HEK293T (cell line): ENCODE measurements at regions not wholly inside any gene's neighbourhood (a gene's known extent, or its start where the extent isn't known, plus 50 kb on each side); places are given as distances from the start of the nearest gene placed in this dataset.
A peak's percentile ranks its signal among the peaks of the same experiment; 100 is the strongest.

Experiments
- CTCF ChIA-PET: fragments of 350-600 bp; formaldehyde crosslinking; extraction: SDS; loops from one replicate; lab custom pipeline; 2021; ENCODE audit warnings: antibody characterized with exemption, inconsistent platforms; lab: Yijun Ruan, JAX
- POLR2A ChIA-PET: fragments of 350-600 bp; formaldehyde crosslinking; extraction: SDS; loops from one replicate; lab custom pipeline; 2020; ENCODE audit warnings: antibody characterized with exemption, inconsistent platforms; lab: Yijun Ruan, JAX
- DNase-seq: peaks from one replicate; pipeline ENCODE4 v3.0.0; 2012; ENCODE audit warnings: mixed read lengths; ENCODE audit errors: extremely low spot score
- ARNT ChIP-seq: fragments of 450-650 bp; IDR thresholded peaks from 2 replicates; pipeline ENCODE4 v1.6.1; 2017; ENCODE audit warnings: mild to moderate bottlenecking
- BHLHE40 ChIP-seq: fragments of 450-650 bp; IDR thresholded peaks from 2 replicates; pipeline ENCODE4 v1.6.1; 2016; ENCODE audit warnings: mild to moderate bottlenecking, moderate library complexity, borderline replicate concordance
- CTBP1 ChIP-seq: fragments of 450-650 bp; IDR thresholded peaks from 2 replicates; pipeline ENCODE4 v1.6.1; 2016; ENCODE audit warnings: borderline replicate concordance
- ELF4 ChIP-seq: fragments of 450-650 bp; IDR thresholded peaks from 2 replicates; pipeline ENCODE4 v1.6.1; 2017; ENCODE audit warnings: antibody characterized with exemption
- FOXA1 ChIP-seq: fragments of 450-650 bp; IDR thresholded peaks from 2 replicates; pipeline ENCODE4 v1.6.1; 2016; ENCODE audit warnings: mild to moderate bottlenecking
- FOXK2 ChIP-seq: fragments of 450-650 bp; IDR thresholded peaks from 2 replicates; pipeline ENCODE4 v1.6.1; 2016; ENCODE audit warnings: mild to moderate bottlenecking
- FOXM1 ChIP-seq: fragments of 450-650 bp; IDR thresholded peaks from 2 replicates; pipeline ENCODE4 v1.6.1; 2017; ENCODE audit warnings: mild to moderate bottlenecking, borderline replicate concordance
- HDGF ChIP-seq: fragments of 450-650 bp; IDR thresholded peaks from 2 replicates; pipeline ENCODE4 v1.6.1; 2017; ENCODE audit warnings: antibody characterized with exemption, borderline replicate concordance
- L3MBTL2 ChIP-seq: fragments of 450-650 bp; conservative IDR thresholded peaks from 2 replicates; pipeline ENCODE4 v1.6.1; 2016; ENCODE audit warnings: mild to moderate bottlenecking
- LEF1 ChIP-seq: fragments of 450-650 bp; IDR thresholded peaks from 2 replicates; pipeline ENCODE4 v1.6.1; 2017; ENCODE audit warnings: mild to moderate bottlenecking, borderline replicate concordance
- NFRKB ChIP-seq: fragments of 450-650 bp; IDR thresholded peaks from 2 replicates; pipeline ENCODE4 v1.6.1; 2016; ENCODE audit warnings: mild to moderate bottlenecking, moderate library complexity
- PKNOX1 ChIP-seq: fragments of 450-650 bp; IDR thresholded peaks from 2 replicates; pipeline ENCODE4 v1.6.1; 2016
- SP1 ChIP-seq: fragments of 450-650 bp; IDR thresholded peaks from 2 replicates; pipeline ENCODE4 v1.6.1; 2017
- SUZ12 ChIP-seq: fragments of 450-650 bp; IDR thresholded peaks from 2 replicates; pipeline ENCODE4 v1.6.1; 2016; ENCODE audit warnings: mild to moderate bottlenecking
- TARDBP ChIP-seq: fragments of 450-650 bp; IDR thresholded peaks from 2 replicates; pipeline ENCODE4 v1.6.1; 2016
- ZNF384 ChIP-seq: fragments of 450-650 bp; IDR thresholded peaks from 2 replicates; pipeline ENCODE4 v1.6.1; 2016

- no peak for TF ChIP-seq LEF1
- no peak for TF ChIP-seq TARDBP
- TF ChIP-seq NFRKB, result no peak
- no peak for TF ChIP-seq ELF4
- no peak for TF ChIP-seq ZNF384
- TF ChIP-seq L3MBTL2, result no peak
- TF ChIP-seq FOXK2, result no peak
- TF ChIP-seq ARNT, result no peak
- no peak for TF ChIP-seq PKNOX1
- no peak for TF ChIP-seq CTBP1
- TF ChIP-seq FOXM1, result no peak
- no peak for TF ChIP-seq BHLHE40
- TF ChIP-seq SP1, result no peak
- TF ChIP-seq HDGF, result no peak
- TF ChIP-seq FOXA1, result no peak
- POLR2A ChIA-PET, result no interaction called here
- peak; percentile 63 for DNase-seq
- CTCF ChIA-PET, result interaction anchor here (0.7 kb wide), 1 partner anchor 1354 kb away, joined by 3 read pairs; no protein-coding TSS in a partner anchor
These were observed 138.0 kb upstream of the EFNA5 start for GRCh38 chr5:107808671-107809137.

GRCh38 chr5:107807431-107807830 is 136.7 kb upstream of the EFNA5 start:
- TF ChIP-seq NFRKB (no peak), FOXM1 (no peak), BHLHE40 (no peak), SUZ12 (no peak), ARNT (no peak), FOXA1 (no peak), L3MBTL2 (no peak), ELF4 (no peak)
- CTCF ChIA-PET, result interaction anchor here (0.6 kb wide), 1 partner anchor 17 kb away, joined by 4 read pairs; no protein-coding TSS in a partner anchor
- no peak for DNase-seq
- POLR2A ChIA-PET, result no interaction called here

- ChIA-PET POLR2A (no interaction called here), CTCF (no interaction called here)
- TF ChIP-seq BHLHE40, result no peak
- no peak for TF ChIP-seq TARDBP
- TF ChIP-seq L3MBTL2, result no peak
- no peak for TF ChIP-seq PKNOX1
- no peak for TF ChIP-seq ARNT
- no peak for TF ChIP-seq FOXA1
- TF ChIP-seq CTBP1, result no peak
- TF ChIP-seq ELF4, result no peak
- TF ChIP-seq SUZ12, result no peak
- no peak for TF ChIP-seq FOXK2
- no peak for TF ChIP-seq SP1
- TF ChIP-seq LEF1, result no peak
- no peak for TF ChIP-seq ZNF384
- no peak for TF ChIP-seq HDGF
- no peak for TF ChIP-seq FOXM1
- TF ChIP-seq NFRKB, result no peak
- no peak for DNase-seq
These were observed 136.0 kb upstream of the EFNA5 start for GRCh38 chr5:107806705-107807104.

- POLR2A ChIA-PET, result no interaction called here
- CTCF ChIA-PET, result no interaction called here
- TF ChIP-seq HDGF, result no peak
- TF ChIP-seq ELF4, result no peak
- TF ChIP-seq BHLHE40, result no peak
- TF ChIP-seq ZNF384, result no peak
- no peak for TF ChIP-seq FOXA1
- TF ChIP-seq FOXM1, result no peak
- TF ChIP-seq SUZ12, result no peak
- no peak for TF ChIP-seq PKNOX1
- no peak for TF ChIP-seq CTBP1
- TF ChIP-seq NFRKB, result no peak
- no peak for TF ChIP-seq L3MBTL2
- TF ChIP-seq FOXK2, result no peak
- TF ChIP-seq ARNT, result no peak
- no peak for DNase-seq
These were observed 135.5 kb upstream of the EFNA5 start for GRCh38 chr5:107806271-107806670.

GRCh38 chr5:107805824-107806223 is 135.1 kb upstream of the EFNA5 start:
- no peak for DNase-seq
- ChIA-PET POLR2A (no interaction called here), CTCF (no interaction called here)
- TF ChIP-seq PKNOX1, result no peak
- TF ChIP-seq LEF1, result no peak
- no peak for TF ChIP-seq L3MBTL2
- TF ChIP-seq ZNF384, result no peak
- no peak for TF ChIP-seq SP1

GRCh38 chr5:107805166-107805565 is 134.4 kb upstream of the EFNA5 start:
- TF ChIP-seq FOXA1 (no peak), FOXM1 (no peak), LEF1 (no peak), L3MBTL2 (no peak)
- ChIA-PET CTCF (no interaction called here), POLR2A (no interaction called here)
- DNase-seq, result no peak
